ENCODE measurements at regions not wholly inside any gene's neighbourhood (a gene's known extent, or its start where the extent isn't known, plus 50 kb on each side); places are given as distances from the start of the nearest gene placed in this dataset.

DNA sequence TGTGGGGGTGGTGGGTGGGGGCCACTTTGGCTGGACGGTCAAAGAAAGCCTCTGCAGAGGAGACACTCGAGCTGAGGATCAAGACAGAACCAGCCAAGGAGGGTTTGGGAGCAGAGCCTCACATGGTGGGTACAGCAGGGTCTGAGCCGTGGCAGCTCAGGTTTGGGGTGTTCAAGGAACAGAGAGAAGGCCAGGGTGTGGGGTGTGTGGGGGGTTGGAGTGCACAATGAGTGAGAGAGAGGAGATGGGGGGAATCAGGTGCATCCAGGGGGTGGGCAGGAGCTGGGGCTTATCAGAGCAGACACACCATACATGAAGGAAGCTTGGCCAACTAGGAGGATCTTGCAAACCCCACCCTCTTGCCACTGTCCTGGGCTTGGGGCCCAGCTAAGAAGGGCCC lies 140.0 kb downstream of the NSG2 start:
- Mint-ChIP-seq H3K9me3 (no peaks in the 10 kb centered on the region), H3K36me3 (ENCODE audit: low read depth) (no peaks in the 10 kb centered on the region), H3K27ac (no peak overlapping the region), H3K27me3 (peaks cover 1% of the 10 kb centered on the region), H3K4me3 (no peak overlapping the region), H3K4me1 (ENCODE audit: low read depth) (no peaks in the 10 kb centered on the region)
- CTCF ChIA-PET: no interaction called here
- DNase-seq (no peak), ATAC-seq (no peak)
- POLR2A ChIA-PET: no interaction called here
- intact Hi-C loops (cut with micrococcal nuclease): no loop called here
- TF ChIP-seq CTCF (IDR thresholded peaks at IDR 0.05): no peak

- POLR2A ChIA-PET: no interaction called here
- TF ChIP-seq CTCF (IDR thresholded peaks at IDR 0.05): no peak
- H3K4me3 Mint-ChIP-seq: no peak overlapping the region
Observed at GRCh38 chr5:174186096-174186695, 140.7 kb downstream of the NSG2 start.

GRCh38 chr5:174187001-174187400 lies 141.5 kb downstream of the NSG2 start:
- POLR2A ChIA-PET: no interaction called here
- H3K4me3 Mint-ChIP-seq: no peak overlapping the region
- intact Hi-C loops (cut with micrococcal nuclease): no loop called here
- CTCF ChIA-PET: no interaction called here
- no peaks in the 10 kb centered on the region for H3K36me3 Mint-ChIP-seq (ENCODE audit: low read depth)
- H3K27me3 Mint-ChIP-seq: no peaks in the 10 kb centered on the region
- no peak overlapping the region for H3K27ac Mint-ChIP-seq
- no peaks in the 10 kb centered on the region for H3K4me1 Mint-ChIP-seq (ENCODE audit: low read depth)
- H3K9me3 Mint-ChIP-seq: no peaks in the 10 kb centered on the region
- no peak for ATAC-seq
- DNase-seq: no peak
- no peak for TF ChIP-seq CTCF (IDR thresholded peaks at IDR 0.05)

More at GRCh38 chr5:174186096-174186695, 140.7 kb downstream of the NSG2 start:
- DNase-seq (no peak), ATAC-seq (no peak)
- no peaks in the 10 kb centered on the region for H3K9me3 Mint-ChIP-seq
- no peak overlapping the region for H3K27ac Mint-ChIP-seq
- H3K36me3 Mint-ChIP-seq (ENCODE audit: low read depth): no peaks in the 10 kb centered on the region
- intact Hi-C loops (cut with micrococcal nuclease): no loop called here
- H3K4me1 Mint-ChIP-seq (ENCODE audit: low read depth): no peaks in the 10 kb centered on the region
- CTCF ChIA-PET: no interaction called here
- H3K27me3 Mint-ChIP-seq: no peaks in the 10 kb centered on the region

DNA sequence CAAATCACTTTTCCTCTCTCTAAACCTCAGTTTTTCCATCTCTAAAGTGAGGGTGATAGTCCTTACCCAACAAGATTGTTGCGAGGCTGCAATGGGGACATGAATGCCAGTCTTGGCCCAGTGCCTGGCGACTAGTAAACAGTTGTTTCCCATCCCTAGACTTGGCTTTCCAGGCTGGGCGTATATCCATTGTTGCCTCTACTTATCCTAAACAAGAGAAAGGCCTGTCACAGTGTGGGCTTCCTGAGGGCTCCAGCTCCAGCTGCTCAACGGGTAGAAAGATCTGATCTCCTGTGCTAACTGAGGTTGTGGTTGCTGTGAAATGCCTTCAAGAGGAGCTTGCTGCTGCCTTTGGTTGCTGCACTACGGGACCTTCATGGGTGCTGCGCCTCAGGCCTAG lies 142.0 kb downstream of the NSG2 start:
- Mint-ChIP-seq H3K4me3 (no peak overlapping the region), H3K4me1 (ENCODE audit: low read depth) (no peaks in the 10 kb centered on the region), H3K9me3 (no peaks in the 10 kb centered on the region), H3K27me3 (no peaks in the 10 kb centered on the region), H3K36me3 (ENCODE audit: low read depth) (no peaks in the 10 kb centered on the region), H3K27ac (no peak overlapping the region)
- no peak for ATAC-seq
- TF ChIP-seq CTCF (IDR thresholded peaks at IDR 0.05): no peak
- intact Hi-C loops (cut with micrococcal nuclease): no loop called here
- ChIA-PET CTCF (no interaction called here), POLR2A (no interaction called here)
- no peak for DNase-seq

- no peak overlapping the region for H3K27ac Mint-ChIP-seq
- no peaks in the 10 kb centered on the region for H3K36me3 Mint-ChIP-seq (ENCODE audit: low read depth)
- no peaks in the 10 kb centered on the region for H3K27me3 Mint-ChIP-seq
- DNase-seq (no peak), ATAC-seq (no peak)
- POLR2A ChIA-PET: no interaction called here
- no peak for TF ChIP-seq CTCF (IDR thresholded peaks at IDR 0.05)
- H3K4me3 Mint-ChIP-seq: no peak overlapping the region
- no peaks in the 10 kb centered on the region for H3K9me3 Mint-ChIP-seq
- no peaks in the 10 kb centered on the region for H3K4me1 Mint-ChIP-seq (ENCODE audit: low read depth)
- CTCF ChIA-PET: no interaction called here
- intact Hi-C loops (cut with micrococcal nuclease): no loop called here
Observed at GRCh38 chr5:174188295-174188694, 142.8 kb downstream of the NSG2 start.

Data from activated CD8-positive, alpha-beta T cell treated with anti-CD3 and anti-CD28 coated beads for 36 hours (primary cell).